A673 (cell line): ENCODE measurements at regions not wholly inside any gene's neighbourhood (a gene's known extent, or its start where the extent isn't known, plus 50 kb on each side); places are given as distances from the start of the nearest gene placed in this dataset.

Experiments
- EZH2 ChIP-seq: fragments of 200-600 bp; sonication (generic); IDR thresholded peaks from 2 replicates; pipeline ENCODE4 v1.6.1; 2017; ENCODE audit warnings: borderline replicate concordance, low read depth, mild to moderate bottlenecking, mixed read lengths, antibody characterized with exemption, low read length; ENCODE audit not compliant: poor library complexity, severe bottlenecking
- TF ChIP-seq, protein P1 (sequence below): fragments of 300-800, 200-600 bp; sonication (generic); conservative IDR thresholded peaks from 2 replicates; pipeline ENCODE4 v1.5.1; 2017; ENCODE audit warnings: low read depth, mild to moderate bottlenecking, antibody characterized with exemption, low read length, moderate library complexity, mixed read lengths

DNA sequence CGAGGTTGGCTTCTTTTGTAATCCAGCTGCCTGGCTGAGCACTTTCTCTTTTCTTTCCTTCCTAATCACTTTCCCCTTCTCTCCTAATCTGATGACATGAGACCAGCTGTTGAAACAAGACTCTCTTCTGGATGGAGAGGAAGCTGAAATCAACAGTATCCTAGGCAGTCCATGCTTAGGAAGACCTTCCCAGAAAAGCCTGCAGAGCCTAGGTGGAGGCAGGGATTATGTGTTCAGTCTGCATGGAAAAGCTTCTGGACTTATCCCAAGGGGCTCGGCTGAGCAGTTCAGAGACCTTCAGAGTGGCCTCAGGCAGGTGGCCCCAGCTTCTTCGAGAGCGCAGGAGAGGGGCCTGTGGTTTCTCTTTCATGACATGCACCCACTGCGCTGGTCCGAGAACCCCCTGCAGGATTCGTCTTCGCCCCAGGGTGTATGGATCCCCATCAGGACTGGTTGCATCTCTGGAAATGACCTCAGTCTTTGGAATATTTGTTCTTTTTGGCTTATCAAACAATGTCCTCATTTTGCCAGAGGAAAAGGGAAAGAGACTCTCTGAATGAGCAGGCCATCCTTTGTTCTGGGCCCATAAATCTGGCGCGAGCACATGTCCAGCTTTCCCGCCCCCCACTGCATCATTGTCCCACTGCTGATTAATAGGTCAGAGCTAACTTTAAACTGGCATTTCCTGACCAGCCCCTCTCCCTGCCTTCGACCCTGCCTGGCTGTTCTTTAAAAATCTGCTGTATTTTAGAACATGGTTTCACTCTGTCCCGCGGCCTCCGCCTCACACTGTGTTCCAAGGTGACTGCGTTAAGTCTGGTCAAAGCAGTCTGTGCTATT is 177.9 kb upstream of the KLF4 start:
- TF ChIP-seq, protein P1, sequence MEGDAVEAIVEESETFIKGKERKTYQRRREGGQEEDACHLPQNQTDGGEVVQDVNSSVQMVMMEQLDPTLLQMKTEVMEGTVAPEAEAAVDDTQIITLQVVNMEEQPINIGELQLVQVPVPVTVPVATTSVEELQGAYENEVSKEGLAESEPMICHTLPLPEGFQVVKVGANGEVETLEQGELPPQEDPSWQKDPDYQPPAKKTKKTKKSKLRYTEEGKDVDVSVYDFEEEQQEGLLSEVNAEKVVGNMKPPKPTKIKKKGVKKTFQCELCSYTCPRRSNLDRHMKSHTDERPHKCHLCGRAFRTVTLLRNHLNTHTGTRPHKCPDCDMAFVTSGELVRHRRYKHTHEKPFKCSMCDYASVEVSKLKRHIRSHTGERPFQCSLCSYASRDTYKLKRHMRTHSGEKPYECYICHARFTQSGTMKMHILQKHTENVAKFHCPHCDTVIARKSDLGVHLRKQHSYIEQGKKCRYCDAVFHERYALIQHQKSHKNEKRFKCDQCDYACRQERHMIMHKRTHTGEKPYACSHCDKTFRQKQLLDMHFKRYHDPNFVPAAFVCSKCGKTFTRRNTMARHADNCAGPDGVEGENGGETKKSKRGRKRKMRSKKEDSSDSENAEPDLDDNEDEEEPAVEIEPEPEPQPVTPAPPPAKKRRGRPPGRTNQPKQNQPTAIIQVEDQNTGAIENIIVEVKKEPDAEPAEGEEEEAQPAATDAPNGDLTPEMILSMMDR: no peak
- TF ChIP-seq EZH2: no peak
